HG02623 (cell line): ENCODE measurements at regions not wholly inside any gene's neighbourhood (a gene's known extent, or its start where the extent isn't known, plus 50 kb on each side); places are given as distances from the start of the nearest gene placed in this dataset.
"Not testable (repeated sequence)": the region's sequence is repeated elsewhere in the genome, so short reads cannot be mapped to it uniquely, and the experiment has no call there.

Source experiments
- ATAC-seq: cut with Tn5 transposase; IDR thresholded peaks from one replicate; pipeline ENCODE4 v1.9.1; 2021; ENCODE audit warnings: moderate library complexity; ENCODE audit not compliant: unreplicated experiment

- no peak for ATAC-seq
Observed at GRCh38 chr10:78464856-78465267, 431.2 kb downstream of the RPS24 start.

GRCh38 chr10:78465431-78465830 is 431.8 kb downstream of the RPS24 start:
- ATAC-seq: no peak

- ATAC-seq: no peak
Observed at GRCh38 chr10:78467496-78468106, 433.9 kb downstream of the RPS24 start.

GRCh38 chr10:78468731-78469130 is 435.1 kb downstream of the RPS24 start:
- ATAC-seq: not testable (repeated sequence)

GRCh38 chr10:78470267-78471103 is 436.8 kb downstream of the RPS24 start:
- no peak for ATAC-seq

- ATAC-seq: no peak
Observed at GRCh38 chr10:78471326-78471722, 437.7 kb downstream of the RPS24 start.

GRCh38 chr10:78471723-78472550 is 438.3 kb downstream of the RPS24 start:
- ATAC-seq: no peak

- no peak for ATAC-seq
Observed at GRCh38 chr10:78472551-78472890, 438.9 kb downstream of the RPS24 start.

GRCh38 chr10:78473006-78473405 is 439.3 kb downstream of the RPS24 start:
- ATAC-seq: no peak

GRCh38 chr10:78474743-78475142 is 441.1 kb downstream of the RPS24 start:
- no peak for ATAC-seq

GRCh38 chr10:78475437-78475836 is 441.8 kb downstream of the RPS24 start:
- ATAC-seq: no peak

GRCh38 chr10:78476156-78476555 is 442.5 kb downstream of the RPS24 start:
- no peak for ATAC-seq

- ATAC-seq: no peak
Observed at GRCh38 chr10:78476844-78477243, 443.2 kb downstream of the RPS24 start.

- ATAC-seq: no peak
Observed at GRCh38 chr10:78478919-78479318, 445.3 kb downstream of the RPS24 start.

GRCh38 chr10:78479467-78479866 is 445.8 kb downstream of the RPS24 start:
- ATAC-seq: no peak

- no peak for ATAC-seq
Observed at GRCh38 chr10:78481842-78482241, 448.2 kb downstream of the RPS24 start.

GRCh38 chr10:78483641-78484040 is 450.0 kb downstream of the RPS24 start:
- no peak for ATAC-seq

GRCh38 chr10:78489034-78489433 is 455.4 kb downstream of the RPS24 start:
- ATAC-seq: no peak

GRCh38 chr10:78491812-78492211 is 458.1 kb downstream of the RPS24 start:
- ATAC-seq: no peak

- no peak for ATAC-seq
Observed at GRCh38 chr10:78492424-78492823, 458.8 kb downstream of the RPS24 start.

- no peak for ATAC-seq
Observed at GRCh38 chr10:78494179-78494578, 460.5 kb downstream of the RPS24 start.
